DMS 273 (cell line): ENCODE measurements at regions not wholly inside any gene's neighbourhood (a gene's known extent, or its start where the extent isn't known, plus 50 kb on each side); places are given as distances from the start of the nearest gene placed in this dataset.
"Not testable (repeated sequence)": the region's sequence is repeated elsewhere in the genome, so short reads cannot be mapped to it uniquely, and the experiment has no call there.

Experiments
- DNase-seq: peaks from one replicate; lab custom pipeline; 2025; ENCODE audit not compliant: unreplicated experiment; lab: John Stamatoyannopoulos, UW

DNA sequence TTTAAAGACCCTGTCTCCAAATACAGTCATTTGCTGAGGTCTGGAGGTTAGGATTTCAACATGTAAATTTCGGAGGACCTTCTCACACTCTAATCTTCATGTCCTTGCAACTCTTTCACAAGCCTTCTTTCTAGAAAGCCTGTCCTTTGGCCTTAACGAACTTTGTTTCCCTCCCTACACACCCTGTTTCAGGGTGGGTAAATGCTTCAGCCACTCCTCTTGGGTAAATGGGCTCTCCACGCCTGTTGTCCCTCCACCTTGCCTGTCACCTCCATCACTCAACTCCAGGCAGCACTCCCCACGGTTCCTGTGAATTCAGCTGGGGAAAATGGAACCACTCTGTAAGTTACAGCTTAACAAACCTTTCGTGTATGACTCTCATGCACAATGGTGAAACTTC is 84.0 kb upstream of the COG2 start:
- no peak for DNase-seq

DNA sequence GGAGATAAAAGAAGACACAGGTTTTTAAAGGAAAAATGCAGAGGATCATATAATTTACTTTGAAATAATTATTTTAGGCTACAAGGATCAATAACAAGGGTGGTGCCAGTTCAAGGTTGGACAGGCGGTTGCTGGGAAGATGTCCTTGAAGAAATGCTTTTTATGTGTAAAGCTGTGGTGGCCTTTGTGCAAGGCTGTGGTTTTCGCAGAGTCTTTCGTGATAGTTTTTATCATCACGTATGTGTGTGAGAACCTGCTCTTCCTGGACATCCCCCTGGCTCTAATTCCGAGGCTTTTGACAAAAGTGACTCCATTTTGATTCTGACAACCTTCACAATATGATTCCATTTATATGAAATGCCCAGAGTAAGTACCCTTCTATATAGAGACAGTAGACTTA is 85.8 kb upstream of the COG2 start:
- no peak for DNase-seq

DNA sequence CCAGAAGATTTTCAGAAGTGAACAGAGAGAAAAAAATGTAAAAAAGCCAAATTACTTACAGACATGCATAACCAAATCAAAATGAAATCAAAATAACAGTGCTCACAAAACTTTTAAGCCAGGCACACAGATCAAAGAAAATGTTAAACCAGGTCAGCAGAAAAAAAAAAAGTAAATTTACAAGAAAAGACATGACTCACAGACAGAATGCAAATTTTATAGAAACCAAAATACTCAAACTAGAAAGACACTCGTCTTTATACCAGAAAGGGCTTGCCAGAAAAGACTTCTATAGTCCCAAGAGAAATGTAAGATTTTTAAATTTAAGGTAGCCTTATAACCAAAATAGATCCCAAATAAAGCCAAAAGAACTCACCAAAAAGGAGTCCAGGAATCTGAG is 86.5 kb upstream of the COG2 start:
- no peak for DNase-seq

DNA sequence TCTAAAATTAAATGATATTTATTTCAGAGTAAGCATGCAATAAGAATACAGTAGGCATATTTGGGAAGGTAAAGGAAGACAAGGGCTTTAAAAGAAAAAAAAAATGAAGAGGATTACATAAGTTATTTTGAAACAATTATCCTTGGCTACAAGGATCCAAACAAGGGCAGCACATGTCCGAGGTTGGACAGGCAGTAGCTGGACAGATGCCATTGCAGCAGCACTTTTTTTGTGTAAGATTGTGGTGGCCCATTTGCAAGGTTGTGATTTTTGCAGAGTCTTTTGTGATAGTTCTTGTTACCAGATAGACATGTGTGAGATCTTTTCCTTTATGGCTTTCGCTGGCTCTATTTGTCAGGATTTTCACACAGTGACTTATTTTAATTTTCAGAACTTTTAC is 89.4 kb upstream of the COG2 start:
- no peak for DNase-seq

DNA sequence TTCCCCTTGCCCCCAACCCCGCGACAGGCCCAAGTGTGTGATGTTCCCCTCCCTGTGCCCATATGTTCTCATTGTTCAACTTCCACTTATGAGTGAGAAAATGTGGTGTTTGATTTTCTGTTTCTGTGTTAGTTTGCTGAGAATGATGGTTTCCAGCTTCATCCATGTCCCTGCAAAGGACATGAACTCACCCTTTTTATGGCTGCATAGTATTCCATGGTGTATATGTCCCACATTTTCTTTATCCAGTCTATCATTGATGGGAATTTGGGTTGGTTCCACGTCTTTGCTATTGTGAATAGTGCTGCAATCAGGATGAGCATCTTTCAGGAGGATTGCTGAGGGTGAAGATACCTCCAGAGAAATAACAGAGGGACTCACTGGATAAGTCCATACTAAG is 91.3 kb upstream of the COG2 start:
- DNase-seq, result not testable (repeated sequence)

DNA sequence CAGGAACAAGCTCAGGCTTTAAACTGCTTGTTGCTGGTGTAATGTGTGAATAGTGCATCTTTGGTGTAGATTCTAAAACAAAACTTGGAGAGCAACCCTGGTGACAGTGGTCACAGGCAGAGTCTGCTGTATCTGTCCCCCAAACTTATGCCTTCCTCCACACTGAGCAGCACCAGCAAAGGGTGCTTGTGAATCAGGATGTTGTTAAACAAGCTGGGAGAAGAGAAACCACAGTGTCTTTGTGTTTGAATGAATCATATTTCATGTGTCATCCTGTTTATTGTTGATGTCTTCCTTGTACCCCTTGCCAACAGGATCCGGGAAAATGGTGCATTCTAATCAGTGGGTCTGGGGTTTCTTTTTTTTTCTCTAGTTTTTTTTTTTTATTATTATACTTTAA is 91.9 kb upstream of the COG2 start:
- DNase-seq, result no peak

GRCh38 chr1:230549625-230550024 is 92.7 kb upstream of the COG2 start:
- peak; percentile 22 for DNase-seq

GRCh38 chr1:230548997-230549396 is 93.3 kb upstream of the COG2 start:
- DNase-seq, result peak; percentile 59

DNA sequence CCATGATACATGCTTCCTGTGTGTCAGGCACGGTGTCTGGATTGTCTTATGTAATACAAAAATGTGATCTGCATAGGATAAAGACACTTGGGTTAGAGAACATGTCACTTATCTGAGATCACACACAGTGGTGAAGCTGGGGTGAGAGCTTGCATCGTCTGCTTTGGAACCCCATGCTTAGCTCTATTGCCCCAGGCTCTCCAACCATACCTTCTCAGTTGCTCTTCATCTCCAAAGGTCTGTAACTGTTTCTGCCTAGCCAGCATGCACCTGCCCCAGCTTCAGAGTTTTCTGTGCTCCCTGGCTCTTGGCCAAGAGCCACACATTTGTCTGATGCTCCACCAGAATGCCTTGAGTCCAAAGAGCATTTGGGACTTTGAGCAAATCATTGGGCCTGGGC is 93.9 kb upstream of the COG2 start:
- no peak for DNase-seq

DNA sequence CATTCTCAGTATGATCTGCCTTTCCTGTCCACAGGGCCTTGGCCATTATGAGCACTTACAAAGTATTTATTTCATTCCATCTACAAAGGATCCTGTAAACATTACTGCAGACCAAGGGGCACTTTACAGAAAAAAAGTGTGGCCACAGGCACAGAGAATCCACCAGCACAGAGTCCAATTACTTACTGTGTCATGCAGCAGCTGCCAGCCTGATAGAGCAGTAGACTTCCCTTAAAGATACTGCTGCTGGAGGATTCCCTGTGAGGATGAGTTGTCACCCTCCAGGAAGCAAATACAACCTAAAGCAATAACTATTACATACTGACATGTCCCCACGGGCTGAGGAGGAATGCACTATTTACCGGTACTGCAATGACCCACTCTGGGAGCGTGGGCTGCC is 97.1 kb upstream of the COG2 start:
- DNase-seq, result no peak

DNA sequence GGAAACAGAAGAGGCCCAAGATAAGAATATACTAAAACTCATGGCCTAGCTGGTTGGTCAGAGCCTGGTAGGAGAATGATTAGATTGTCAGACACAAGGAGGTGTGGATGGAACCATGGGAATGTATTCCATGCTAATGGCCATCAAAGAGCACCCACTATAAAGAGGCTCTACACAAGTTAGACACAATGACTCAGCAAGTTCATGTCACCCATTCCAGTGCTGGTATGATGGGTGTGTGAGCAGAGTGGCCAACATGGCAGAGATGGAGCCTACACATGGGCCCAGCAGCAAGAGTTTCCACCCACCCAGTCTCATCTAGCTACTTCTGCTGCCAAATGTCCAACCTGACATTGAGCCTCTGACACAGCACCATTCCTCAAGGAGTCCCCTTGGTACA is 97.5 kb upstream of the COG2 start:
- DNase-seq, result no peak

DNA sequence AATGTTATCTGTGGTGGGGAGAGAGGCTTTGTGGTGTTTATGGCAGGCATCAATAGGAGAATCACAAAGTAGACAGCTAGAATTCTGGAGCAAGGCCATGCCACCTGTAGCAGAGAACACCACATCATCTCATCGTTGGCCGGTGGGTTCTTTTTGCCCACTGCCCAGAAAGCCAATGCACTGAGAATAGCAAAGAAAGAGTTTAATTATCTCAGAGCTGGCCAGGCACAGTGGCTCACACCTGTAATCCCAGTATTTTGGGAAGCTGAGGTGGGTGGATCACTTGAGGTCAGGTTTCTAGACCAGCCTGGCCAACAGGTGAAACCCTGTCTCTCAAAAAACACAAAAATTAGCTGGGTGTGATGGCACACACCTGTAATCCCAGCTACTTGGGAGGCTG is 99.2 kb upstream of the COG2 start:
- no peak for DNase-seq

DNA sequence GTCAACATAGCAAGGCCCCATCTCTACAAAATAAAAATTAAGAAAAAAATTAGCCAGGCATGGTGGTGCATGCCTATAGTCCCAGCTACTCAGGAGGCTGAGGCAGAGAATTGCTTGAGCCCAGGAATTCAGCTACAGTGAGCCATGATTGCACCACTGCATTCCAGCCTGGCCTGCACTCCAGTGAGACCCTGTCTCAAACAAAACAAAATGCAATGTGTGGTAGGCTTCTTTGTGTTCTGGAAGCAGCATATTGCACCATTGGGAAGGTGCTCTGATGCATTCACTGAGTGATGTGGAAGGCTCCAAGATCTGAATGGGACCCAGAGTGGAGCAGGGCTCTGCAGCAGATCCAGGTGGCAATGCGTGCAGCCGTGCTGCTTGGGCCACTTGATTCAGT is 99.6 kb upstream of the COG2 start:
- DNase-seq, result no peak

- DNase-seq, result no peak
Measured at GRCh38 chr1:230542054-230542453, 100.2 kb upstream of the COG2 start.

DNA sequence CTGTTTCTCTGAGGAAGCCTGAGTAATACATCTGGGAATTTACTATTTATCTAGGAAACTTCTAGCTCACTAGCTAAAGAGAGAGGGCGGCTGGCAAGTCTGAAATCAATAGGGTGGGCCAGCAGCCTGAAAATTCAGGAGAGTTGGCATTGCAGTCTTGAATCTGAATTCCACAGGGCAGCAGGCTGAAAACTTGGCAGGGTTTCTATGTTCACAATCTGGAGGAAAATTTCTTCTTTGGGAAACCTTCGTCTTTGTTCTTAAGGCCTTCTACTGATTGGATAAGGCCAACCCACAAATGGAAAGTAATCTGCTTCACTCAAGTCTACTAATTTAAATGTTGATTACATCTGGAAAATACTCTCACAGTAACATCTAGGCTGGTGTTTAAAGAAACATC is 101.0 kb upstream of the COG2 start:
- peak; percentile 34 for DNase-seq

DNA sequence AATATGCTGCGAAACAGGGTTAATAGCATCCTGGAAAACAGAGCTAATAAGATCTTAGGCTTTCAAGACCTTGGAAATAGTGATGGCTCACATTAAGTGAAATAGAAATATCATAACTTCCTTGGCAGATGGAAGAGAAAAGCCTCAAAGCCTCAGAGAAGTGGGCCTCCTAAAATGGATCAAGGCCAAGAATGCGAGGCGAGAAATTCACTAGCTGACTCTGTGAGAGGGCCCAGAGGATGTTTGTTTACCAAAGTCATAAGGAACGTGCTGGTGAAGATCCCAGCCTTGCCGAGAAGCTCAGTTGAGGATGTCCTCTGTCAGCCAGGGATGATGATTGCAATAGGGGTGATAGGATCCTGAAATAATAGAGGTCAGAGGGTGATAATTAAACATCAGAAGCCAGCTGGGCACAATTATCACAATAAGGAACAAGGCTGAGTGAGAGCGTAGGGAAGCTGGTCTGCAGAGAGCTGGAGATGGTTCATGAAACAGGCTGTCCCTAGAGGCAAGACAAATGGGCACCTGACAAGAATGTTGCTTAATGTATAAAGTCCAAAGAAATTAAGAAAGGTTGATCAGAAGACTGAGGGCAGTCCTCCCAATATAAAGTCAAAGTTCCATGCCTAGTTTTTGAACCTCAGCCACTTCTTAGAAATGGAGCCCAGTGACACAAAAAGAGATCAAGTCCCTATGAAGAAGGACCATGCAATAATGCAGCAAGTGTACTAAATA is 101.7 kb upstream of the COG2 start:
- peak; percentile 12 for DNase-seq

GRCh38 chr1:230537456-230537855 is 104.8 kb upstream of the COG2 start:
- DNase-seq, result peak; percentile 36

DNA sequence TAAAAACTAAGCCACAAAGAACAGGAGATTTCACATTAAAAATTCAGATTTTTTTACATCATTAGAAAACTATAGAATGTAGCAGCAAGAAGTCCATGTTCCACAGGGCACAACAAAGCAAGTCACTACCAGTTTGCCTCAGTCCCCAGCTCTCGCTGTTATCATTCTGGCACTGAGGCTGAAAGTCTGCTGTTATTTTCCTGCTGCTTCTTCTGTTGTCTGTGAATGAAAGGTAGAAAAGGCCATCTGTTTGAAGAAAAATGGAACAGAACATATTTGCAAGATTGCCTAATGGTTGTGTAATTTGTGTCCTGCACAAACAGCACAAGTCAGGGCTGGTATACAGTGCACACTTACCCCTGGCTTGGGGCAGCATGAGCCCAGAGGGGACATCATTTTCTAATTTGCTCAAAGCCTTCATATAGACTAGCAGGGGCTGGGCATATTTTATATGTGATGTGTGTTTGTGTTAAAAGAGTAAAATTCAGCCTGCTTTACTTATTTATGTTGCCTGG is 105.6 kb upstream of the COG2 start:
- peak; percentile 48 for DNase-seq

DNA sequence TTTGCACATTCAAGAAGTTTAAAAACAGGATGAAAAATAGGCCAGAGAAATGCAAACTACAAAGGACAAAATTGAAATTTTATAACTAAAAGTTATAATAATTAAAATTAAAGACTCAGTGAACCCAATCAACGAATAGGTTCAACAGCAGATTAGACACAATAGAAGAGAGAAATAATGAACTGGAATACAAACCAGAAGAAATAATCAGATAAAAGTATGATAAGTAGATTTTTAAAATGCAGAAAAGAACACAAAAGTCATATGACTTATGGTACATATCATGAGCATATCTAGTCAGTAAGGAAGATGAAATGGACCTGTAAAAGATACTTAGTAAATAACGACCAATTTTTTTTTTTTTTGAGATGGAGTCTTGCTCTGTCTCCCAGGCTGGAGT is 108.1 kb upstream of the COG2 start:
- DNase-seq, result no peak

- no peak for DNase-seq
Measured at GRCh38 chr1:230531103-230531502, 105.0 kb upstream of the PGBD5 start.

GRCh38 chr1:230519246-230519645 is 93.1 kb upstream of the PGBD5 start:
- no peak for DNase-seq

DNA sequence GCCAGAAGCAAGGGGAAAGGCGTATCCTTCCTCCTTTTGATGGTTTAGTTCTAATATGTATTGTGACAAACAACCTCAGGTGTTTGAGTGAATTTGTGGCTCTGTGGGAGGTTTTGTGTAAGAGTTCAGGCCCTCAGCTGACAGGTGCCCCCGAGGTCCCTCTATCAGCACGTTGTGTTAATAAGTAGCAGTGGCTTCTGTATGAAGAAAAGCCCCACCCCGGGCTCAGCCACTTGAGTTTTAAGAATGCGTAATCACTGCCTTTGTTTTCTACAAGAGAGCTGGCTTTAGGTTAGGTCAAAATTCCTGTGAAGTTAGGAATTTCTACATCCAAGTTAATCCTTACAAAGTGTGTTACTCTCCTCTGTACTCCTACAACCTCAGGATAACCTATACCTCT is 92.4 kb upstream of the PGBD5 start:
- no peak for DNase-seq

GRCh38 chr1:230517786-230518185 is 91.7 kb upstream of the PGBD5 start:
- peak; percentile 85 for DNase-seq
